Endodermal cell (in vitro differentiated cells): ENCODE measurements at regions not wholly inside any gene's neighbourhood (a gene's known extent, or its start where the extent isn't known, plus 50 kb on each side); places are given as distances from the start of the nearest gene placed in this dataset.

Source experiments
- DNase-seq: peaks from one replicate; pipeline ENCODE4 v3.0.0-alpha.2; 2017
- H3K27ac ChIP-seq: 2 replicates; pipeline ENCODE4 v1.5.1; 2013; ENCODE audit warnings: mild to moderate bottlenecking, low read depth, low read length, moderate library complexity
- H3K27me3 ChIP-seq: 2 replicates; pipeline ENCODE4 v1.6.1; 2013; ENCODE audit warnings: mild to moderate bottlenecking, low read length, moderate library complexity; ENCODE audit not compliant: insufficient read depth, control insufficient read depth, poor library complexity, severe bottlenecking
- H3K36me3 ChIP-seq: 2 replicates; pipeline ENCODE4 v1.7.0; 2013; ENCODE audit warnings: mild to moderate bottlenecking, low read length, moderate library complexity; ENCODE audit not compliant: control insufficient read depth, insufficient read depth
- H3K4me1 ChIP-seq: one replicate; pipeline ENCODE4 v1.7.0; 2013; ENCODE audit warnings: low read length; ENCODE audit not compliant: control insufficient read depth, insufficient read depth
- H3K4me3 ChIP-seq: 2 replicates; pipeline ENCODE4 v1.5.1; 2013; ENCODE audit warnings: mild to moderate bottlenecking, low read length, moderate library complexity
- H3K9ac ChIP-seq: 2 replicates; pipeline ENCODE4 v1.6.1; 2013; ENCODE audit warnings: mild to moderate bottlenecking, low read length, moderate library complexity; ENCODE audit not compliant: poor library complexity, severe bottlenecking; ENCODE audit errors: extremely low read depth
- H3K9me3 ChIP-seq: 2 replicates; pipeline ENCODE4 v1.6.1; 2013; ENCODE audit warnings: mild to moderate bottlenecking, low read length, moderate library complexity; ENCODE audit not compliant: control insufficient read depth
- H3K27ac Mint-ChIP-seq: 2 replicates; pipeline ENCODE4 v1.8.0; 2020; ENCODE audit warnings: mixed read lengths
- H3K27me3 Mint-ChIP-seq: 2 replicates; pipeline ENCODE4 v1.8.0; 2021; ENCODE audit warnings: mild to moderate bottlenecking, mixed read lengths; ENCODE audit not compliant: insufficient read depth
- H3K36me3 Mint-ChIP-seq: 2 replicates; pipeline ENCODE4 v1.8.0; 2020; ENCODE audit warnings: low read depth, mixed read lengths
- H3K4me1 Mint-ChIP-seq: 2 replicates; pipeline ENCODE4 v1.8.0; 2020; ENCODE audit warnings: mixed read lengths
- H3K4me3 Mint-ChIP-seq: 2 replicates; pipeline ENCODE4 v1.8.0; 2020; ENCODE audit warnings: mild to moderate bottlenecking, moderate library complexity, mixed read lengths
- H3K9me3 Mint-ChIP-seq: 2 replicates; pipeline ENCODE4 v1.8.0; 2020; ENCODE audit warnings: mild to moderate bottlenecking, mixed read lengths
- CTCF ChIP-seq: fragments of 200-600 bp; sonication (generic); conservative IDR thresholded peaks from 2 replicates; pipeline ENCODE4 v1.5.0; 2021; ENCODE audit warnings: antibody characterized with exemption, mild to moderate bottlenecking
- WGBS, 2 experiments: methylation state at CpG; one replicate each; pipeline versions ENCODE4 v1.1.5 to v1.1.7; 2013; ENCODE audit warnings: missing lambda C conversion rate in 2 of 2, mixed read lengths in 1 of 2; ENCODE audit not compliant: insufficient coverage in 1 of 2, insufficient read length in 1 of 2; 5-methylcytosine and 5-hydroxymethylcytosine counted together

GRCh38 chr6:54515013-54515412, 206.8 kb downstream of the TINAG start:
- no peaks in the 10 kb centered on the region for H3K36me3 Mint-ChIP-seq
- Histone ChIP-seq H3K36me3 (no peaks in the 10 kb centered on the region), H3K27ac (no peak overlapping the region), H3K27me3 (no peaks in the 10 kb centered on the region), H3K4me3 (no peak overlapping the region), H3K9me3 (no peaks in the 10 kb centered on the region), H3K4me1 (no peaks in the 10 kb centered on the region), H3K9ac (no peak overlapping the region)
- no peak for DNase-seq
- TF ChIP-seq CTCF = no peak
- H3K27me3 Mint-ChIP-seq = no peaks in the 10 kb centered on the region
- no peaks in the 10 kb centered on the region for H3K9me3 Mint-ChIP-seq
- WGBS, 2 experiments = 85% methylated on average over 2 of the region's 2 CpGs; no CpG with 5 or more reads in 1 of the 2 experiments
- H3K4me3 Mint-ChIP-seq = no peak overlapping the region
- no peak overlapping the region for H3K27ac Mint-ChIP-seq
- H3K4me1 Mint-ChIP-seq = no peaks in the 10 kb centered on the region

- no peaks in the 10 kb centered on the region for H3K9me3 Mint-ChIP-seq
- H3K9ac ChIP-seq = no peak overlapping the region
- H3K36me3 ChIP-seq = no peaks in the 10 kb centered on the region
- H3K4me3 ChIP-seq = no peak overlapping the region
- H3K36me3 Mint-ChIP-seq = no peaks in the 10 kb centered on the region
- H3K27me3 ChIP-seq = no peaks in the 10 kb centered on the region
- WGBS, 2 experiments = 94% methylated on average over 1 of the region's 1 CpG; no CpG with 5 or more reads in 1 of the 2 experiments
- H3K27ac Mint-ChIP-seq = no peak overlapping the region
- H3K9me3 ChIP-seq = no peaks in the 10 kb centered on the region
- no peak overlapping the region for H3K27ac ChIP-seq
- no peaks in the 10 kb centered on the region for H3K27me3 Mint-ChIP-seq
- DNase-seq = no peak
- no peak for TF ChIP-seq CTCF
- no peaks in the 10 kb centered on the region for H3K4me1 ChIP-seq
- H3K4me1 Mint-ChIP-seq = no peaks in the 10 kb centered on the region
- no peak overlapping the region for H3K4me3 Mint-ChIP-seq
Measured at GRCh38 chr6:54515713-54516112, 207.5 kb downstream of the TINAG start.

- no peak overlapping the region for H3K4me3 Mint-ChIP-seq
- H3K27me3 Mint-ChIP-seq = no peaks in the 10 kb centered on the region
- H3K27me3 ChIP-seq = no peaks in the 10 kb centered on the region
- no peaks in the 10 kb centered on the region for H3K9me3 Mint-ChIP-seq
- H3K36me3 ChIP-seq = no peaks in the 10 kb centered on the region
- no peak overlapping the region for H3K27ac Mint-ChIP-seq
- no peaks in the 10 kb centered on the region for H3K36me3 Mint-ChIP-seq
- 78 to 100% methylated on average over 1 of the region's 1 CpG for WGBS, 2 experiments
- no peaks in the 10 kb centered on the region for H3K9me3 ChIP-seq
- H3K4me1 Mint-ChIP-seq = no peaks in the 10 kb centered on the region
- DNase-seq = no peak
- H3K27ac ChIP-seq = no peak overlapping the region
- no peak overlapping the region for H3K4me3 ChIP-seq
- no peaks in the 10 kb centered on the region for H3K4me1 ChIP-seq
- H3K9ac ChIP-seq = no peak overlapping the region
- no peak for TF ChIP-seq CTCF
Measured at GRCh38 chr6:54516321-54516720, 208.1 kb downstream of the TINAG start.
